GM18508 (cell line): ENCODE measurements at regions not wholly inside any gene's neighbourhood (a gene's known extent, or its start where the extent isn't known, plus 50 kb on each side); places are given as distances from the start of the nearest gene placed in this dataset.
"Not testable (repeated sequence)": the region's sequence is repeated elsewhere in the genome, so short reads cannot be mapped to it uniquely, and the experiment has no call there.

ENCODE experiments used
- ATAC-seq: cut with Tn5 transposase; IDR thresholded peaks from one replicate; pipeline ENCODE4 v1.9.1; 2021; ENCODE audit warnings: moderate number of reproducible peaks; ENCODE audit not compliant: insufficient read depth, unreplicated experiment

- ATAC-seq = no peak
These were observed 147.8 kb upstream of the MED14 start for GRCh38 chrX:40883021-40883619.

- no peak for ATAC-seq
These were observed 150.6 kb upstream of the MED14 start for GRCh38 chrX:40885989-40886388.

- no peak for ATAC-seq
These were observed 152.1 kb upstream of the MED14 start for GRCh38 chrX:40887476-40887875.

- no peak for ATAC-seq
These were observed 156.5 kb upstream of the MED14 start for GRCh38 chrX:40891798-40892197.

- ATAC-seq = no peak
These were observed 158.0 kb upstream of the MED14 start for GRCh38 chrX:40893251-40893910.

GRCh38 chrX:40895246-40895645 is 159.9 kb upstream of the MED14 start:
- no peak for ATAC-seq

- no peak for ATAC-seq
These were observed 162.5 kb upstream of the MED14 start for GRCh38 chrX:40897718-40898270.

- ATAC-seq = not testable (repeated sequence)
These were observed 169.4 kb upstream of the MED14 start for GRCh38 chrX:40904739-40905138.

GRCh38 chrX:40908026-40908425 is 172.7 kb upstream of the MED14 start:
- ATAC-seq = no peak

GRCh38 chrX:40908857-40909475 is 173.6 kb upstream of the MED14 start:
- ATAC-seq = no peak

GRCh38 chrX:40912166-40912565 is 173.1 kb upstream of the USP9X start:
- no peak for ATAC-seq

GRCh38 chrX:40912576-40912975 is 172.7 kb upstream of the USP9X start:
- ATAC-seq = no peak

- no peak for ATAC-seq
These were observed 164.9 kb upstream of the USP9X start for GRCh38 chrX:40920351-40920750.

- ATAC-seq = no peak
These were observed 162.9 kb upstream of the USP9X start for GRCh38 chrX:40922307-40922706.

- not testable (repeated sequence) for ATAC-seq
These were observed 158.4 kb upstream of the USP9X start for GRCh38 chrX:40926739-40927427.

- no peak for ATAC-seq
These were observed 157.2 kb upstream of the USP9X start for GRCh38 chrX:40928076-40928475.

- ATAC-seq = no peak
These were observed 153.3 kb upstream of the USP9X start for GRCh38 chrX:40931921-40932320.

GRCh38 chrX:40933132-40933705 is 152.0 kb upstream of the USP9X start:
- no peak for ATAC-seq

GRCh38 chrX:40933706-40934425 is 151.4 kb upstream of the USP9X start:
- ATAC-seq = no peak

GRCh38 chrX:40936827-40937226 is 148.4 kb upstream of the USP9X start:
- ATAC-seq = no peak
